Liver (tissue), 3 donors: ENCODE measurements at regions not wholly inside any gene's neighbourhood (a gene's known extent, or its start where the extent isn't known, plus 50 kb on each side); places are given as distances from the start of the nearest gene placed in this dataset.

Experiments
- HNF4A ChIP-seq, 2 donors: conservative IDR thresholded peaks; 2 replicates each; pipeline ENCODE4 v1.6.1; 2016; ENCODE audit warnings: antibody characterized with exemption in 2 of 2, mild to moderate bottlenecking in 2 of 2
- RAD21 ChIP-seq, 2 donors: IDR thresholded peaks; 2 replicates each; pipeline ENCODE4 v1.6.1; 2016; ENCODE audit warnings: antibody characterized with exemption in 2 of 2, mild to moderate bottlenecking in 2 of 2
- SP1 ChIP-seq: IDR thresholded peaks from 2 replicates; pipeline ENCODE4 v1.6.1; 2018; ENCODE audit warnings: antibody characterized with exemption, mild to moderate bottlenecking
- TF ChIP-seq, protein P1 (sequence below): IDR thresholded peaks from 2 replicates; pipeline ENCODE4 v1.6.1; 2016; ENCODE audit warnings: antibody characterized with exemption
- TF ChIP-seq, protein P2 (sequence below): fragments of 150-350 bp; IDR thresholded peaks from 2 replicates; pipeline ENCODE4 v1.5.1; 2017; ENCODE audit warnings: improper control_type of control experiment, low read depth, low read length; ENCODE audit not compliant: missing input control
- TF ChIP-seq, protein P3 (sequence below): IDR thresholded peaks from 2 replicates; pipeline ENCODE4 v1.6.1; 2016; ENCODE audit warnings: antibody characterized with exemption
- TF ChIP-seq, protein P4 (sequence below): IDR thresholded peaks from 2 replicates; pipeline ENCODE4 v1.6.1; 2016; ENCODE audit warnings: antibody characterized with exemption, mild to moderate bottlenecking
- donor health status: healthy.
- donor health status: healthy.

DNA sequence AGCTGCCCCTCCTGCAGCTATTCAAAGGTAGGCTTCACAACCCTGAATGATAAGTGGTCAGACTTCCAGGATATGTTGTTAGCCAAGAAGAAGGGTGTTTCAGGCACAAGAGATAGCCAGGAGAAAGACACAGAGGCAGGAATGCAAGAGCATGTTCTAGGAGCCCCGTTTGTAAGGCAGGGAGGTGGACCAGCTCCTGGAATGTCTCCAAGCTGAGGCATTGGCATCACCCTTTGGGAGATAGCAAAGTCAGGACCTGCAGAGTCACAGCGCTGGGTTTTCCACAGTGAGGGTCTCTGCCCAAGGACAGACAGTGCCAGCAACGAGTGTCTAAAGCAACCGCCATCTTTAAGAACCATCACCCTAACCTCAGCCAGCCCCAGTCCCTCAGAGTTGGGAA is 484.5 kb upstream of the ZMIZ1 start:
- TF ChIP-seq, protein P1, sequence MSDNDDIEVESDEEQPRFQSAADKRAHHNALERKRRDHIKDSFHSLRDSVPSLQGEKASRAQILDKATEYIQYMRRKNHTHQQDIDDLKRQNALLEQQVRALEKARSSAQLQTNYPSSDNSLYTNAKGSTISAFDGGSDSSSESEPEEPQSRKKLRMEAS, result no peak
- TF ChIP-seq, protein P2, sequence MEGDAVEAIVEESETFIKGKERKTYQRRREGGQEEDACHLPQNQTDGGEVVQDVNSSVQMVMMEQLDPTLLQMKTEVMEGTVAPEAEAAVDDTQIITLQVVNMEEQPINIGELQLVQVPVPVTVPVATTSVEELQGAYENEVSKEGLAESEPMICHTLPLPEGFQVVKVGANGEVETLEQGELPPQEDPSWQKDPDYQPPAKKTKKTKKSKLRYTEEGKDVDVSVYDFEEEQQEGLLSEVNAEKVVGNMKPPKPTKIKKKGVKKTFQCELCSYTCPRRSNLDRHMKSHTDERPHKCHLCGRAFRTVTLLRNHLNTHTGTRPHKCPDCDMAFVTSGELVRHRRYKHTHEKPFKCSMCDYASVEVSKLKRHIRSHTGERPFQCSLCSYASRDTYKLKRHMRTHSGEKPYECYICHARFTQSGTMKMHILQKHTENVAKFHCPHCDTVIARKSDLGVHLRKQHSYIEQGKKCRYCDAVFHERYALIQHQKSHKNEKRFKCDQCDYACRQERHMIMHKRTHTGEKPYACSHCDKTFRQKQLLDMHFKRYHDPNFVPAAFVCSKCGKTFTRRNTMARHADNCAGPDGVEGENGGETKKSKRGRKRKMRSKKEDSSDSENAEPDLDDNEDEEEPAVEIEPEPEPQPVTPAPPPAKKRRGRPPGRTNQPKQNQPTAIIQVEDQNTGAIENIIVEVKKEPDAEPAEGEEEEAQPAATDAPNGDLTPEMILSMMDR, result no peak
- TF ChIP-seq, protein P3, sequence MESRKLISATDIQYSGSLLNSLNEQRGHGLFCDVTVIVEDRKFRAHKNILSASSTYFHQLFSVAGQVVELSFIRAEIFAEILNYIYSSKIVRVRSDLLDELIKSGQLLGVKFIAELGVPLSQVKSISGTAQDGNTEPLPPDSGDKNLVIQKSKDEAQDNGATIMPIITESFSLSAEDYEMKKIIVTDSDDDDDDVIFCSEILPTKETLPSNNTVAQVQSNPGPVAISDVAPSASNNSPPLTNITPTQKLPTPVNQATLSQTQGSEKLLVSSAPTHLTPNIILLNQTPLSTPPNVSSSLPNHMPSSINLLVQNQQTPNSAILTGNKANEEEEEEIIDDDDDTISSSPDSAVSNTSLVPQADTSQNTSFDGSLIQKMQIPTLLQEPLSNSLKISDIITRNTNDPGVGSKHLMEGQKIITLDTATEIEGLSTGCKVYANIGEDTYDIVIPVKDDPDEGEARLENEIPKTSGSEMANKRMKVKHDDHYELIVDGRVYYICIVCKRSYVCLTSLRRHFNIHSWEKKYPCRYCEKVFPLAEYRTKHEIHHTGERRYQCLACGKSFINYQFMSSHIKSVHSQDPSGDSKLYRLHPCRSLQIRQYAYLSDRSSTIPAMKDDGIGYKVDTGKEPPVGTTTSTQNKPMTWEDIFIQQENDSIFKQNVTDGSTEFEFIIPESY, result no peak
- no peak for TF ChIP-seq SP1
- TF ChIP-seq, protein P4, sequence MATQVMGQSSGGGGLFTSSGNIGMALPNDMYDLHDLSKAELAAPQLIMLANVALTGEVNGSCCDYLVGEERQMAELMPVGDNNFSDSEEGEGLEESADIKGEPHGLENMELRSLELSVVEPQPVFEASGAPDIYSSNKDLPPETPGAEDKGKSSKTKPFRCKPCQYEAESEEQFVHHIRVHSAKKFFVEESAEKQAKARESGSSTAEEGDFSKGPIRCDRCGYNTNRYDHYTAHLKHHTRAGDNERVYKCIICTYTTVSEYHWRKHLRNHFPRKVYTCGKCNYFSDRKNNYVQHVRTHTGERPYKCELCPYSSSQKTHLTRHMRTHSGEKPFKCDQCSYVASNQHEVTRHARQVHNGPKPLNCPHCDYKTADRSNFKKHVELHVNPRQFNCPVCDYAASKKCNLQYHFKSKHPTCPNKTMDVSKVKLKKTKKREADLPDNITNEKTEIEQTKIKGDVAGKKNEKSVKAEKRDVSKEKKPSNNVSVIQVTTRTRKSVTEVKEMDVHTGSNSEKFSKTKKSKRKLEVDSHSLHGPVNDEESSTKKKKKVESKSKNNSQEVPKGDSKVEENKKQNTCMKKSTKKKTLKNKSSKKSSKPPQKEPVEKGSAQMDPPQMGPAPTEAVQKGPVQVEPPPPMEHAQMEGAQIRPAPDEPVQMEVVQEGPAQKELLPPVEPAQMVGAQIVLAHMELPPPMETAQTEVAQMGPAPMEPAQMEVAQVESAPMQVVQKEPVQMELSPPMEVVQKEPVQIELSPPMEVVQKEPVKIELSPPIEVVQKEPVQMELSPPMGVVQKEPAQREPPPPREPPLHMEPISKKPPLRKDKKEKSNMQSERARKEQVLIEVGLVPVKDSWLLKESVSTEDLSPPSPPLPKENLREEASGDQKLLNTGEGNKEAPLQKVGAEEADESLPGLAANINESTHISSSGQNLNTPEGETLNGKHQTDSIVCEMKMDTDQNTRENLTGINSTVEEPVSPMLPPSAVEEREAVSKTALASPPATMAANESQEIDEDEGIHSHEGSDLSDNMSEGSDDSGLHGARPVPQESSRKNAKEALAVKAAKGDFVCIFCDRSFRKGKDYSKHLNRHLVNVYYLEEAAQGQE, result no peak
- TF ChIP-seq RAD21 (IDR thresholded peaks at IDR 0.05), result no peak
- TF ChIP-seq HNF4A (conservative IDR thresholded peaks at IDR 0.05), result no peak
